ENCODE measurements at regions not wholly inside any gene's neighbourhood (a gene's known extent, or its start where the extent isn't known, plus 50 kb on each side); places are given as distances from the start of the nearest gene placed in this dataset.

DNA sequence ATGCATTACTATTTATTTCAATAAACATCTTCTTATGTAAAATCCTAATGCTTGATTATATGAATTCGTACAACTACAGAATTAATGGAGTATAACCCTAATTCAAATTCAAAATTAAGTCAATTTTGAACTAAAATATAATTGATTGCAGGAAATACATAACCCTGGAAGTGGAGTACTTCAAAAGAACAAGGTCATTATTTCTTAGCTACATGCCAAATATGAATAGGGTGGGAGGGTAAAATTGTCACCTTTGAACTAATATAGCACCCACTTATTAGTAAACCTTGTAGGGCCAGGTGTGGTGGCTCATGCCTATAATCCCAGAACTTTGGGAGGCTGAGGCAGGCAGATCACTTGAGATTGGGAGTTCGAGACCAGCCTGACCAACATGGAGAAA lies 895.4 kb upstream of the ACVR2A start:
- H3K4me3 ChIP-seq (ENCODE audit: low read depth, low read length) = no peak overlapping the region
- no peak for DNase-seq (ENCODE audit: low read depth)

DNA sequence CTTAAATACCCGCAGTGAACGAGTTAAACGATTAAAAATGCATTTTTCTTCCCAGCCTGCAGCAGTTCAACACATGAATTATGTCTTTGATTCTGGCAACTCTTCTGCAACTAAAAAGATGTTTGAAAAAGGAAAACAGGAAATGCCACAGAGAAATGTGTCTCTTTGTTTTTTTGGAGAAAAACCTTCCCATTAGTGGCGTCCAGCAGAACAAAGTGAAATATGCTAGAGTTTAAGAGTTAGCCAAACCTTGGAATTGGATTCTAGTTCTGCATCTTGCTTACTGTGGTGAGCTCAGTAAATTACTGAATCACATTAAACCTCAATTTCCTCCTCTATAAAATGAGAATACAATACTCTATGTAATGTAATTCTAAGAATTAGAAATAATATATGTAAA lies 900.2 kb upstream of the ACVR2A start:
- no peak overlapping the region for H3K4me3 ChIP-seq (ENCODE audit: low read depth, low read length)
- DNase-seq (ENCODE audit: low read depth) = no peak

- DNase-seq (ENCODE audit: low read depth) = no peak
Observed at GRCh38 chr2:146939991-146940685, 904.7 kb upstream of the ACVR2A start.

DNA sequence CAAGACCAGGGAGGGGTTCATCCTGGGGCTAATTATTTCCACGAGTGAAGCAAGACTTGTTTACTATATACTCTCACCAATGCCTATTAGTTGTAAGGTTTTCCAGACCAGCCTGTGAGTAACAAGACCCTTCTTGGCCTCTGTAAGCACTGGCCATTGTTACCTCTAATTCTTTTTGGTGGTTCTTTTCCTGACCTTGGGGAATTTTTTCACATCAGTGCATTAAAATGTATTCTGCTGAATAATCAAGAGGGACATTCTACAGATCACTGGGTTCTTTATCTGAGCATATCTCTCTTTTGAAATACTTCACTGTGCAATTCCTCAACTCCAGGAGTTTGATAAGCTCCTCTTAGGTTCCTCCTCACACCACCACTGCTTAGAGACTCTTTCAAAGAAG lies 909.9 kb upstream of the ACVR2A start:
- no peak for DNase-seq (ENCODE audit: low read depth)
- no peak overlapping the region for H3K4me3 ChIP-seq (ENCODE audit: low read depth, low read length)

More at GRCh38 chr2:146939991-146940685, 904.7 kb upstream of the ACVR2A start:
- no peak overlapping the region for H3K4me3 ChIP-seq (ENCODE audit: low read depth, low read length)

DNA sequence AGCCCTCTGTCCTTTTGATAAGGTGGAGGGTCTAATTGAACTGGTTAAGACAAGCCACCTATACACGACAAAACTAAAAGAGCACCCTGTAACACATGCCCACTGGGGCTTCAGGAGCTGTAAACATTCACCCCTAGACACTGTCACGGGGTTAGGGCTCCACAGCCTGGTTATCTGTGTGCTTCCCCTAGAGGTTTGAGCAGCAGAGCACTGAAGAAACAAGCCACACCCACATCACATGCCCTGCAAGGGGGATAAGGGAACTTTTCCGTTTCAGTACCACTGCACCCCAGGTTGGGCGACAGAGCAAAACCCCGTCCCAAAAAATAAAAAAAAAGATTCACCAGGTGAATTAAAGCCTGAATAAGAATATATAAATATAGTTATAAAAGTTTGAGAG lies 913.7 kb upstream of the ACVR2A start:
- H3K4me3 ChIP-seq (ENCODE audit: low read depth, low read length) = no peak overlapping the region
- DNase-seq (ENCODE audit: low read depth) = no peak

GRCh38 chr2:146927080-146927711 lies 917.6 kb upstream of the ACVR2A start:
- no peak for DNase-seq (ENCODE audit: low read depth)
- H3K4me3 ChIP-seq (ENCODE audit: low read depth, low read length) = no peak overlapping the region

DNA sequence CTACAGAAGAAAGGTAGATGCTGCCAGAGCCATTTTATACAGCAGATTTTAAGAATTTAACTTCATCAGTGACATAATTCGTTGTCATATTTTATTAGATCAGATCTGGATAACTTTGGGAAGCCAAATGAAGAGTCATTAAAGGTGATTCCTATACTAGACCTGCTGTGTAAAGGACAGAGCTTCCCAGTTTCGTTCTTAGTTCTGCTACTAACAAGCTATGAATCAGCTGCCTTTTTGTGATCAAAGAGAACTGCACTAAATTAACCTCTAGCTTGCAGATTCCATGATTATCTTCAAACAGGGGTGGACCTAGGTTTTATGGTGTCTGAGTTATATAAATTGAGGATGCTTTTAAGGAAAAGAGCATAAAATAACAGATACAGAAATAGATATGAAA lies 926.5 kb upstream of the ACVR2A start:
- DNase-seq (ENCODE audit: low read depth) = no peak

GRCh38 chr2:146917431-146918042 lies 927.3 kb upstream of the ACVR2A start:
- no peak for DNase-seq (ENCODE audit: low read depth)
- no peak overlapping the region for H3K4me3 ChIP-seq (ENCODE audit: low read depth, low read length)

More for the DNA sequence above, 926.5 kb upstream of the ACVR2A start:
- no peak overlapping the region for H3K4me3 ChIP-seq (ENCODE audit: low read depth, low read length)

DNA sequence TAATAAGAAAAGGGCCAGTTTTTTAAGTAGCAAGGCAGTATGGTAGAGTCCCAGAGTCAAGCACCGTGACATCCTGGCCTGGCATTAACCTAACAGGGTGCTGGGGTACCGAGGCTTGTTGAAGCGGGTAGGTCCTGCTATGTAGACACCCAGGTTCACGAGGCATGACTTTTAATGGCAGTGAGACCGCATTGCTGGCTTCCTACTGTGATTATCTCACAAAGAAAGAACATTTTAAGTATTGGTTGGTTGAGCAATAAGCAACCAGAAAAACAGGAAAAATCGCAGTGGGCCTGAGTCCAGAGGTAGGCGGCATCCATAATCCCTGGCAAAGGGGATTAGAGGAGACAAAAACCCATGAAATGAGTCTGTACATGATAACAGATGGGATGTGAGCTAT lies 927.9 kb upstream of the ACVR2A start:
- no peak overlapping the region for H3K4me3 ChIP-seq (ENCODE audit: low read depth, low read length)
- DNase-seq (ENCODE audit: low read depth) = no peak

GRCh38 chr2:146913476-146913875 lies 931.4 kb upstream of the ACVR2A start:
- DNase-seq (ENCODE audit: low read depth) = no peak

GRCh38 chr2:146912536-146912935 lies 932.3 kb upstream of the ACVR2A start:
- H3K4me3 ChIP-seq (ENCODE audit: low read depth, low read length) = no peak overlapping the region
- no peak for DNase-seq (ENCODE audit: low read depth)

More at GRCh38 chr2:146913476-146913875, 931.4 kb upstream of the ACVR2A start:
- no peak overlapping the region for H3K4me3 ChIP-seq (ENCODE audit: low read depth, low read length)

DNA sequence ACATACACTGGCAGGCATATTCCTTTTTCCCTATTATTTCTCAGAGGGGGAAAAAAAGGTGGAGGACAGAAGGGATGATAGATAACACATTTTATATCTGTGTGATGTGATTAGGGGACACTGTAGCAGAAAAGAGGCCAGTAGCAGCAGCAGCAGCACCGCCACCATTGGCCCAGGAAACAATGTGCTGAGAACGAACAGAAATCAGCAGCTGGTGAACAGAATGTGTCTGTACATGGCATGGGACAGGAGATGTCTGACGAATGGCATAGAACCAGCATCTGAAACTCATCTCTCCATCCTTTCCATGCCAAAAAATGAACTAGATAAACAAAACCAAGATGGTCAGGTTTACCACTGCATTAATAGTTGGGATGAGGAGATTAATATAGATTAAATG lies 936.1 kb upstream of the ACVR2A start:
- no peak for DNase-seq (ENCODE audit: low read depth)
- no peak overlapping the region for H3K4me3 ChIP-seq (ENCODE audit: low read depth, low read length)

GRCh38 chr2:146898083-146898482 lies 946.7 kb upstream of the ACVR2A start:
- no peak for DNase-seq (ENCODE audit: low read depth)
- H3K4me3 ChIP-seq (ENCODE audit: low read depth, low read length) = no peak overlapping the region

DNA sequence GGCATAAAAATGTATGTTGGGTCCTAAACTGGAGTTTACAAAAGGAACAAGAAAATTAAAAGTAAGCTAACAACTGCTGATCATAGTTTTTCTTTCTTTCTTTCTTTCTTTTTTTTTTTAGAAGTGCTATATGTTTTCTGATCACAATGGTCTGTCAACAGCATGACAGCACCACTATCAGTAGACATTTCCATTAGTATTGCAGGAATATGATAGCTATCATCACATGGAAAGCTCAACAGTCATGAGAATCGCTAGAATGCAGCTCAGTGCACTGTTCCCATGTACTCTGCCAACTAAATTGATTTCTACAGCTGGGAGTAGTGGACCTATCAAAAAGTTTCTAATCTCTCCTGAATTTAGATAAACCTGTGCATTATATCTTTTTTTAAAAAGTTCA lies 950.3 kb upstream of the ACVR2A start:
- DNase-seq (ENCODE audit: low read depth) = no peak
- no peak overlapping the region for H3K4me3 ChIP-seq (ENCODE audit: low read depth, low read length)

DNA sequence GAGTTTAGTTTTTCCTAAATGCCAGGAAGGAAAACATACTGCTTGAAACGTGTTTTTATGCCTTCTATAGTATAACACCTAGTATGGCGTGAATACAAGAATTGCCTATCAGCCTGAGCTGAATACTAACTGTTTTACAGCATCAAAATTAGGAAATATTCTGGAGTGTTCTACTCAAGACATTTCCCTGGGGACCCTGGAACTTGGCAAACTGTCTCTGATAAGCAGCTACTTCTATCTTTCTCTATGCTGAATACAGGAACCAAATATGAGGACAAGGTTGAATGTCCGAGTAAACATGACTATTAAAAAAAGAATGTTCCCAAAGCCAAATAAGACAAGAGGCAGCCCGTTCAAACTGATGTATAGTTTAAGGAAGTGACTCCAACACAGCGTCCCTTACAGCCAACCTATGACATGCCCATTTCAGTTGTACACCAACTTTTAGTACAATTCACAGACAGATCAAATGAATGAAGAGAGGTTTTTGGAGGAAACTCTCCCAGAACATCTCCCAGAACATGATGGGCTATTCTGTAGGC lies 951.3 kb upstream of the ACVR2A start:
- DNase-seq (ENCODE audit: low read depth) = peak; percentile 3
- no peak overlapping the region for H3K4me3 ChIP-seq (ENCODE audit: low read depth, low read length)

DNA sequence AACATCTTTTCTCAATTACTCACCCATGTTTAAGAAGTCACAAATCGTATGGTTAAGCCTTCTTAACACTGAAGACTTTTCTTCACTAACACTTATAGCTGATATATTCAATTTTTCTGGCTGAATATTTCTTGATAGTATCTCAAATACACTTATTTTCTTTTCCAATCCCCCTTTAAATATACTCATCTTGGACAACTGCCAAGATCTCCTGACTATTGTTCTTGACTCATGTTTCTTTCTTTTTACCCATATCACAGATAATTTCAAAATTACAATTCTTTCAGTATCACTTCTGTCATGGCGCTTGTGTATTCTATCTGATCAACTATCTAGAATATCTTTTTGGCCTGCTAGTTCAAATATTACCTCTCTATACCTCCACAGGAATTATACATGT lies 954.3 kb upstream of the ACVR2A start:
- no peak for DNase-seq (ENCODE audit: low read depth)

DNA sequence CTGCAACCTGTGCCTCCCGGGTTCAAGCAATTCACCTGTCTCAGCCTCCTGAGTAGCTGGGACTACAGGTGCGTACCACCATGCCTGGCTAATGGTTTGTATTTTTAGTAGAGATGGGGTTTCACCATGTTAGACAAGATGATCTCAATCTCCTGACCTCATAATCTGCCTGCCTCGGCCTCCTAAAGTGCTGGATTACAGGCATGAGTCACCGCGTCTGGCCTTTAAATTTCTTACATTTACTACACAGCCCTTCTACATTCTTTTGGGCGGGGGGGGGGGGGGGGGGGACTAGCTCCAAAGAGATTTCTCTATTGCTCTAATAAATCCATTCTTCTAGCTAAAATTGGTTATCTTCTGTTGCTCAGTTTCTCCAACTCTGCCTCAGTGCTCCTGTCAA lies 964.9 kb upstream of the ACVR2A start:
- no peak for DNase-seq (ENCODE audit: low read depth)
- H3K4me3 ChIP-seq (ENCODE audit: low read depth, low read length) = no peak overlapping the region

More for the DNA sequence above, 954.3 kb upstream of the ACVR2A start:
- no peak overlapping the region for H3K4me3 ChIP-seq (ENCODE audit: low read depth, low read length)

DNA sequence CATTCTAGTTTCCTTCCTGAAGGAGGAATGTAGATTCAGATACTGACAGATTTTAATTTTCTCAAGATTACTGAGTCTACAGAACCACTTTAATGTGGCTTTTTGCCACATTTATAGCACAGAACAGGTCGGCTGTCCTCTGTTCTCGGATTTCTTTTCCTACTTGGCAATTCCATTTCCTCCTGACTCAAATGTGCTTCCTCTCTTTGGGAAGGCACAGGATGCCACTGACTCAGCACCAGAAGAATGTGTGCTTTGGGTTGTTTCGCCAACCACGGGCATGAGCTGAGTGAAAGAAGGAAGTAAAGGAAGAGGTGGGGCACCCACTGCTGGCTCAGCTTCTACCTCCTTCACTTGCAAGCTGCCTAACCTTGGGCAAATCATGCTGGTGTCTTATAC lies 970.6 kb upstream of the ACVR2A start:
- no peak overlapping the region for H3K4me3 ChIP-seq (ENCODE audit: low read depth, low read length)
- DNase-seq (ENCODE audit: low read depth) = peak; percentile 15

GRCh38 chr2:146873646-146874259 lies 971.1 kb upstream of the ACVR2A start:
- no peak for DNase-seq (ENCODE audit: low read depth)
- no peak overlapping the region for H3K4me3 ChIP-seq (ENCODE audit: low read depth, low read length)

DNA sequence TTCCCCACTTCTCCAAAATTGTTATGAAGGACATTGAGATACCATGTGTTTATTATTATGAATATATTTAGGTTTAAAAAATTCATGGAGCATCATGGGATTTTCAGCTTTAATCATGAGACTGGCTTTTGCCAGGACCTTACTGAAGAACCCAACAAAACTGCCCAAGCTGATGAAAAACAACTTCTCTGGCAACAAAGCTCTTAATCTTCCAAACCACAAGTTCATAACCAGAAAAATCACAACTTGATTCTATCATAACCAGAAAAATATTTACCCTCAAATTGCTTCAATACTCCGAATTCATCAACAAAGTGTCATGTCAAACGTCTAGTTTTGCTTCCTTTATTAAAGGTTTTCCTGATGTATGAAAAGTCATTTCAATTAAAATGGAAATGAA lies 971.8 kb upstream of the ACVR2A start:
- no peak overlapping the region for H3K4me3 ChIP-seq (ENCODE audit: low read depth, low read length)
- DNase-seq (ENCODE audit: low read depth) = no peak

Data from skeletal muscle cell (primary cell).